ENCODE measurements at regions not wholly inside any gene's neighbourhood (a gene's known extent, or its start where the extent isn't known, plus 50 kb on each side); places are given as distances from the start of the nearest gene placed in this dataset.
A peak's percentile ranks its signal among the peaks of the same experiment; 100 is the strongest.

DNA sequence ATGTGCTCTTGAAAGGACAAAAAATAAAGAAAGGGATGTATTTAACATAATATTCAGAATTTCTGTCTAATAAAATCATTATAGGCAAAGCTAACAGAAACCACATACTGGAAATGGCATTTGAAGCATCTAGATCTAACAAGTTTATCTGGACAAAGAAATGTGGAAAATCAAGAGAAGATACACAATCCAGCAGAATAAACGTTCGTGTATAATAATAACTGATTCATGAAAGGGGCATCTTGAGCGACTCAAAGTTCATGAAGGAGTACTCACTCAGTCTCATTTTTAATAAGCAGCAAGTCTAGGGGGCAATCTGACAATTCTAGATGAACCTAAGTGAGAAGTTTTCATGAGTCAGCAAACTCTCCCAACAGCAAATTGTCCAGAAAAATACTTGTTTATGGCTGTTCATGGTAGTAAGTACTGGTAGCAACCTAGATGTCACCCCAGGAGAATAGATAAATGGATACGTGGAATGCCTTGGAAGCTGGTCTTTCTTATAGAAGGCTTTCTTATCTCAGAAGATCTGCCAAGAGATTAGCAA is 541.8 kb downstream of the INHBA start:
- no peak for DNase-seq

DNA sequence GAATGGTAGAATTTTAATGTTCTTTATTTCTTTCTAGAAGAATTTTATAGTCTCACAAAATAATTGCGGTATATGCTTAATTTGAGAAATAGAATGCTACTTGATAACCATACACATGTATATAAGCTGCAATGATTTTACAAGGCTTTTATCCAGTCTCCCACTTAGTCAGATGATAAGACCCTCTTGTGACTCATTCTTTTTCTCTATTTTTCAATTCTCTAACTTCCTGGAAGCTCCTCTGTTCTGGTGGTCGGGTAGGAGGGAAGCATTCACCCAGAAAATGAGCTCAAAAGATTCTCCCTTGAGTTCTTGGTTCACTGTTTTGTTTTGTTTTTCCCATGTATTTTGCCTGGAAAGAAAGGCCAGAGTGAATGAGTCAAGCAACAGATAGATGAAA is 546.6 kb downstream of the INHBA start:
- DNase-seq = no peak

- DNase-seq = no peak
These were observed 549.6 kb downstream of the INHBA start for GRCh38 chr7:41153268-41153667.

DNA sequence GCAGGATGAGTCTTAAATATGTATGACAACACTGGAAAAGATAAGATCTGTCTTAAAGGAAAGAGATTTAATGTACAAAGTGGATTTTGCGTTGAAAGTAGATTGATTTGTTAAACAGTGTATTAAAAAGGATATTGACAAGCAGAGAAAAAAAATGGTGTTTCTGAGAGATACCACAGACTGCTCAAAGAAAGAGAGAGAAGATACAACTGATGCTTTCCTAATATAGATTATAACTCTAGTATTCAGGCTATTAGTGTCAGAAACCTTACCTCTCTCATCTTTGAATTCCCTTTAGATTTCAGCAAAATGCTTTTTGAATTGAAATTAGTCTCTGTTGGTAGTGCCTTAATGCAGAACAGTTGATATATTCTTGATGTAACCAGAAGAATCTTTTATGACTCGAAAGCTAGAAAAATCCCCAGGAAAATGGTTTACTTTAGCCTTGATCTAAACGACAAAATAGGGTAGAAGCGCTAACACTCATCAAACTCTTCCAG is 550.7 kb downstream of the INHBA start:
- no peak for DNase-seq

DNA sequence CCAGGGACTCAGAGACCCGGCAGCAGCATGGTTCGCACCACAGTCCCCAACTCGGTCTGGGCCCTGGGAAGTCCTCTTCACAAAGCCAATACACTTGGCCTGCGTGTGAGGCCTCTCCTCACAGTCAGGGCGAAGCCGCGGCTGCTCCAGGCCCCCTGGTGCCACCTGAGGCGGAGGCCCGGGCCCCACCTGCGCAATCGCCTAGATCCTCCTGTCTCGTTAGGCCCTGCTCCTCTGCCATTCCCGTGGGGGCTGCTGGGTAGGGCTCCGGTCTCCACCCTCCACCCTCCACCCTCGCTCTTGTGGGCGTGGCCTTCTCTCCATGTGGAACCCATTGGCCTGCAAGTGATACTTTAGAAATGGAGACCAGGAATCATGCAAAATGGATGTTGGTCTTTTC is 553.3 kb downstream of the INHBA start:
- DNase-seq = no peak

DNA sequence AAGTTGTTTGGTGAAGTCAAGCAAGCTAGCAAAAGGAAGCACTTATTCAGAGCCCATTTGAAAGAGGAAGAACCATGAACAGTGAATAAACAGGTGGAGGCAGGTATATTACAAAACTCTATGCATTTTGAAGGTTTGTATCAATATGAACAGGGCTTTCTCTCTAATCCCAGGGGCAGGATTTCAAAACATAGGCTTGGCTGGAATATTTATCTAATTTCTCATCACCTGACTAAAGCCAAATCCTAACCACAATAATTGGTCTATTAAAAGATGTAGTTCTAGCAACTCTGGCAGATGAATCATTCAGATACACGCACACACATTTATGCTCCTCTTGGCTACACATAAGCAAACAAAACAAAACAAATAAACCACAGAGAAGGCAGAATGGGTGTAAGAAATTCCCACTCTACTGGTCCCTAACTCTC is 554.4 kb downstream of the INHBA start:
- peak; percentile 92 for DNase-seq

GRCh38 chr7:41147606-41148485 is 555.0 kb downstream of the INHBA start:
- DNase-seq = peak; percentile 17

- DNase-seq = no peak
These were observed 556.5 kb downstream of the INHBA start for GRCh38 chr7:41146429-41146828.

DNA sequence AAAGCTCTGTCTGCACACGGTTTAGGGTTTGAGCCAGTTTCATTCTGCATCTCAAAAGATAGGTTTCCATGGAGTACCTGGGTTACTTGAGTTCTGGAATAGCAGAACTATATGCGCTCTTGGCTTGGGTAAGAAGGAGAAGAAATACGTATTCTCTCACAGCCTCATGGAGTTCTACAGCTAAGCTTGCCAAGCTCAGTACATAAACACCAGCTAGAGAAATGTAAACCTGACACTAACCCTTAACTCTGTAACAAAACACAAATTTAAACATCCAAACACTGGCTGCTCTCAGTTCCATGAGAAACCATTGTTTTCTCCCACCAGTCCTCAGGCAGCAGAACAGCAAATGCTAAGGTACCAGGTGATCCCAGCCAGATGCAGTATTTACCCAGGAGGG is 557.2 kb downstream of the INHBA start:
- DNase-seq = no peak

DNA sequence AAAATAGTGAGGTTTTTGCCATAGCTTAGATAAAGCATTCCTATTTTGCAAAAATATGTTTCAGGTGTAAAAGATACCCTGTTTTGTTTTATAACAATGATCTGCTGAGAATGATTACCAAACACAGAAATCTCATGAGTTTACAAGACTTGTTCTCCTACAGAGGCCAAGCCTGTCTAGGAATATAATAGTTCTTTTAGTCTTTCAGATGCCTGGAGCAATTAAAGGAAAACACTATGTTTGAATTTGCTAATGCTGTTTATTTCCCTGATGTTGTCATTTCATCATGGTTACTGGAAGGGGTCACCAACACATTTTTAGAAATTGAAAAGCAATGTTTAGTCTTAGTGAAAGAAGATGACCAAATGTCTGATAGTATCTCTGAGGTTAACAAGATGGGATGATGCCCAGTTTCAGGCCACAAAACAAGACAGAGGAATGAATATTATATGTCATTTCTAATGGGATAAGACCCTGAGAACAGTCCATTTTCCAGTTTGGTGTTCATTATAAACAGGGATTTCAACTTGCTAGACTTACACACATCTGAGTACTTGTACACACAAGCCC is 559.9 kb downstream of the INHBA start:
- DNase-seq = no peak

DNA sequence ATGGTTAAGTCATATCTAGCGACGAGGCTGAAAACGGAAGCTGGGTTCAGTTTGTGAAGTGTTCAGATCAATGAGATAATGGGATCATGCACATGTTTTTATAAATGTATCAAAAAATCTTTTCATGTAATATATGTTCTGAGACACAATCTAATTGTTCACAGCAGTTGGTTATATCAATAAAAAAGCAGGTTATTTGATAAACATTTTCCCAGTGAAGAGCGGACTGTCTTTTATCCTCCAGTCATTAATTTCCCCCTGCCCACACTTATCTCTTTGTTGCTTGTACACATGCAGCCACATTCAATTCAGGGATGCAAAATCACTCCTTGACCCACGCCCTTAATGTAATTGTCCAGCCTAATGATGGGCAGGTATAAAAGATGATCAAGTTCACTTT is 563.1 kb downstream of the INHBA start:
- no peak for DNase-seq

DNA sequence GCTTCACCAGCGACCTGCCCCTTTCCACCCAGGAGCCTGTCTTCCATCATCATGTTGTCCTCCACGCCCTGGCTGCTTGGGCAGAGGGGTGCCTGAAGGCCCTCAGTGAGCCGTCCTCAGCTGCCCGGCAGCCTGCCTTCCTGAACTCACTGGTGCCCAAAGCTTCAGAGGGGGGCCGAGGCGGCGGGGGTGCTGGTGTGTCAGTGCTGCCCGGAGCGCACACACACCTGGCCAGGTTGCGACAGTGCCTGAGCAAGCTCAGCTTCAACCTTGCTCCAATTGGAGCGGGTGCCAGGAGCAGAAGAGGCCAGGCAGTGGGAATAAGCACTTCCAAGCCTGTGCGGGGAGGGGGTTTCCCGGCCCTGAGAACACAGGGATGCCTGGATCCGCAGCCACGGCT is 566.3 kb downstream of the INHBA start:
- DNase-seq = no peak

DNA sequence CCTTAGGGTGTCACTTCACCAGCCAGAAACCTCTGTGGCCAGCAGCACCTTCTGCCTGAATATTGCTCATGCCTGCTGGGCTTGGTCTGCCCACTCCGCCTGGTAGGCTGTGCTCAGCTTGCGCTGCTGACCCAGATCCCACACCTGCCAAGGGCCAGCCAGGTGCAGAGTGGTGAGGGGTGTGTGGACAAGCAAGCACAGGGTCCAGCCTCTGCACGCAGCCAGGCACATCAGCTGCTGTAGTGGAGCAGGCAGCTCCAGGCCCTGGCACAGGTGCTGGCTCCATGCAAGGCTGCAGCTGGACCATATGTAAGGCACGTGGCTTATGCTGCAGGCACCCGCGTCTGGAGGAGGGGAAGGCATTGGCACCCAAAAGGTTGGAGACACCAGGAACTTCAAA is 567.4 kb downstream of the INHBA start:
- no peak for DNase-seq

DNA sequence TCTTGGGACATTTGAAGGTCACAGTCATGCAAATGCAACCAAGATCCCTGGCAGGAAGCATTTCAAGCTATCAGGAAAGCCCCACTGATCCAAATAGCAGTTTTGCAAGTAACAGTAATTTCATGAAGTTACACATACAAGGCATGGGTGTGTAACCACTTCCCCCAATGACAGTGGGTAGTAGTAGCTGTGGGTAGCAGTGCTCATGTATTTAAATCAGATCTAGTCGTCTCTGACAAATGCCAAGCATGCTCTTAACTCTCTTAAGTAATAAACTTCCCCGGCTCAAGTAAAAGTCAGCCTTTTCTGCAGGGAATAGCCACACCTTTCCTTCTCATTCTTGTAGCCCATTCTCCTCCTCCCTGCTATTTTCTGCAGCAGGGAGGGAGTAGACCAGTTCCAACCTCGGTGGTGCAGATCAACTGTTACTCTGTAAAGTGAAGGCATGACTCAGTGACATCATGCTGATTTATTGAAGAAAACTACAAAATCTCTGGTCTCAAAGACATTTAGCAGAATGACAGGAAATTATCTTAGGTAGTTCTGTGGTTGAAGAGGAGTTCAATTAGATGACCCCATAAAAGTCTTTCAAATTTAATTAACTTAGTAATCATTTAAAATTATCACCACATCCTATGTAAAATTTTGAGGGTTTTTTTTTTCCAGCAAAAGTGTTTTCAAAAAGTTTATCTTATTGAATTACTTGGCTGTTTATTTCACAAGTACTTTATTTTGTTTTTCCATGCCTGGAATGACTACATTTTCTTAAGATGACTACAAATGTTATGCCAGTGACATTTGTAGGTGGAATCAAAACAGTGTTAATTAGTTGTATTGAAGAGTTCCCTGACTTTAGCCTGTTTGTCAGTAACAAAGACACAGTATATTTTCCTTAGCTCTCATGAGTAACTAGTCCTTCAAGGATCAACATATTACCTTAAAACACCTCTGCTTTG is 568.3 kb downstream of the INHBA start:
- peak; percentile 77 for DNase-seq

DNA sequence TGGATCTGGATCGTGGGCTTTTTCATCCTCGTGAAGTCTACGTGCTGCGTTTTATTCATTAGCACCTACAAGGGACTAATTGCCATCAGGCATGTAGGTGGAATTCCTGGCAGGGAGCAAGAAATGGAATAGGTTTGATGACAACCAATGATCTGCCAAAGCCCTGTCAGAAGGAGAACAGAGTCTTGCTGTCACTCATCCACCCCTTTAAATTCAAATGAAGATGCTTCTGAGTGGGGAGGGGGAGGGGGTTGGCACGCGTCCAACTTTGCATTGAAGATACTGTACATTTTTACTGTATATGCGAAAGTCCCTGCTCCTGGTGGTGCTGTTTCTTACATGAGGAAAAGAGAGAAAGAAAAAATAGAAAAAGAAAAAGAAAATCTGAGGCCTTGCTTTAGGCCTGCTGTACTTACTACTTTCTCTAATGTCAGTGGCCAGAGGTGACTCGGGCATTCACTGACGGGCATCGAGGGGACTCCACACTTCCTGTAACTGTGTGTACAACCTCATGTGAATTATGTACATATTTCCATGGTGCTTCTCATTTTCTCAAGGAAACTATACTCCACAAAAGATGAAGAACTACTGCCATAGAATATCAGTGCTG is 569.1 kb downstream of the INHBA start:
- DNase-seq = no peak

DNA sequence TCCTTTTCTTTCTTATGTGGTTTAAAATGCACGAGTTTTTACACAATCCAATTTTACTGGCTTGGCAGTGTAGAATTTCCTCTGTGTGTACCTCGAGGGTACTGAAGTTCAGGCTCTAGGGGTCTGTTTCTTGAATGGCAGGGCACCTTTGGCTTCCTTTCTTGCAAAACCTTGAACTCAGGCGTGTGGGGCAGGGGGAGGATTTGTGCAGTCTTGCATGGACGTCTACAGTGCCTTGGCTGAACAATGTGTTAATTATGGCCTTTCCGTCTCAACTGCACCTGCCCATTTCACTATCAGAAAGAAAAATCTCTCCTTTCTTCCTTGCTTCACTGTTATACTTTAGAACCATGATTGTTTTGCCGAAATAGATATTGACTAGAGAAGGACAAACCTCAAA is 570.9 kb downstream of the INHBA start:
- no peak for DNase-seq

- no peak for DNase-seq
These were observed 572.2 kb downstream of the INHBA start for GRCh38 chr7:41130561-41131236.

DNA sequence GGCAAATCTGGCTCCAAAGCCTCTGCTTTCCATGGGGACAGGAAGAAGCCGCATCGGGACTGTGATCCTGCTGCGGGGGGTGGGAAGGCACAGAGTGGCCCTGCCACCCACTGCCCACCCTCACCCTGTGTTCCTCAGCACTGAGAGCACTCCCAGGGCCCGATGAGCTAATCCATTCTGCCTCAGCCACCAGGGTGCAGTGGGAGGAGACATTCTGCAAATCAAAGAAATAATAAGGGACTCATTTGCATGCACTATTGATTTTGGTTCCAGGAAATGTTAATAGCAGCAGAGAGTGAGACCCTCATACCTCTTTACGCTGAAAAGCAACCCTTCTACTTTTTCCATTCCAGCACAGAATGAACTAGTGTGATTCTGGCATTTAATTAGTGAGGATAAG is 572.8 kb downstream of the INHBA start:
- DNase-seq = no peak

DNA sequence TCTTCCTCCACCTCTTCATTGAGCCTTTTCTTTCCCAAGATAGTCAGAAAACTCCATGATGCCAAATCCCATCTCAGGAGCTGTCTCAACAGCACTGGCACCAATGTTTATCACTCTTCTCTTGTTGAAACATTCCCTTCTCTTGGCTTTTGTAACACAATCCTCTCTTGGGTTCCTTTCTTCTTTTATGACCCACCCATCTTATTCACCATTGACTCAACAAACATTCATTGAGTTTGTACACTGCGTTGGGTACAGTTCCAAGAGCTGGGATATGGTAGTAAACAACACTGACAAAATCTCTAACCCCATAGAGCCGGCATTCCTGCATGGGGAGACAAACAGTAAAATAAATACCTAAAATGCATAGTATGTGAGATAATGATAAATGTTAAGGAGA is 577.5 kb downstream of the INHBA start:
- DNase-seq = no peak

DNA sequence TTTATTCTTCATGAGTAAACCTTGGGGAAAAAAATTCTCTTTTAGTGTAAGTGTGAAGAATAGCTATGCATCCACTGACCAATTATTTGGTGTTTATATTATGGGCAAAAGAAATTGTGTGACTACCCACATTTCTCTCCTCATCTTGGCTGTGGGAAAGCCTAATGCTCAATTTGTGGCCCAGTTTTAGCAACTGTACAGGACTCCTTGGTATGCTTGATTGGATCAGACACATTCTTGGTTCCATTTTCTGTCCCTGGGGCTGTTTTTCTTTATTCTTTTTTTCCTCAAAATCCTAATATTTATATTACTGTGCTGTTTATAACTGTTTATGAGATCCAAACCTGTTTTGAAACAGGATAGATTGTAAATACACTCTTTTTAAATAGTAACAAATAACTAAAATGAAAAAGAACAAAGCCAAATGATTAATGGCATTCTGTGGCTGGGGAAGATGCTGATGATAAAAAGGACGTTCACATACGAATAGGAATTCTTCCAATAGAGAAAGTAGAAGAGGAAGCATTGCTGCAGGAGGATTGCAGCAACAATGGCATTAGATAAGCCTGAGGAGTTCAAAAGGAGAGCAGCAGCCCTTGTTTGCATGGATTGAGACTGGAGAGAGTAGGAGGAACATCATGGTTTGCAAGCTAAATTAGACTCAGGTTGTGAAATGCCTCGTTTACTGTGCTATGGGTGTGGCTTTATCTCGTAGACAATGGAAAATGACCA is 580.5 kb downstream of the INHBA start:
- no peak for DNase-seq

DNA sequence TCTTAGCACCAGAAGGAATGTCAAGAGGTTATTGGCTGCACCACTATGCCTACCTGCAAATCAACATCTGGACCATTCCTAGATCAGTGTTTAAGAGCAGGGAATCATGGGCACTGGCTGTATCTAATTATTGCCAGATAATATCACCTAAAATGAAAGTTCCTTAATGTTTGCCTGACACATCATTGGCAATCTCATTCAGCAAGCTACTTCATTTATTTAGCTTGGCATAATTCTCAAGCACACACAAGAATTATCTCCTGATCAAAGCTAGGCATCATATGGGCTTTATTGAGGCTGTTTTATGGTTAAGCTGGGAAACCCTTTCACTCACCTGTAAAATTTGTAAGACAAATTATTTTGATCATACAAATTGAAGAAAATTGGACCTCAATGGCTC is 581.7 kb downstream of the INHBA start:
- no peak for DNase-seq

Data from fibroblast of skin of right biceps (primary cell).